Lower lobe of right lung (tissue), 2 donors: ENCODE measurements at regions not wholly inside any gene's neighbourhood (a gene's known extent, or its start where the extent isn't known, plus 50 kb on each side); places are given as distances from the start of the nearest gene placed in this dataset.
A peak's percentile ranks its signal among the peaks of the same experiment; 100 is the strongest.
"Not testable (repeated sequence)": the region's sequence is repeated elsewhere in the genome, so short reads cannot be mapped to it uniquely, and the experiment has no call there.

Source experiments
- ATAC-seq, 2 donors: fragments of 200-7000 bp; cut with Tn5 transposase; one replicate each; pipeline ENCODE4 v1.9.1; 2020 to 2022; ENCODE audit warnings: mild to moderate bottlenecking in 2 of 2, moderate library complexity in 2 of 2
- DNase-seq: peaks from one replicate; pipeline ENCODE4 v3.0.0-alpha.2; 2020
- H3K27ac ChIP-seq: fragments of 200-600 bp; one replicate; pipeline ENCODE4 v1.8.0; 2022
- H3K27me3 ChIP-seq: fragments of 200-600 bp; one replicate; pipeline ENCODE4 v1.8.0; 2022; ENCODE audit warnings: low read depth
- H3K36me3 ChIP-seq: fragments of 200-600 bp; one replicate; pipeline ENCODE4 v1.8.0; 2022; ENCODE audit warnings: mild to moderate bottlenecking
- H3K4me1 ChIP-seq: fragments of 200-600 bp; one replicate; pipeline ENCODE4 v1.8.0; 2022
- H3K4me3 ChIP-seq: fragments of 200-600 bp; one replicate; pipeline ENCODE4 v1.8.0; 2022; ENCODE audit warnings: mild to moderate bottlenecking
- H3K9me3 ChIP-seq: fragments of 200-600 bp; one replicate; pipeline ENCODE4 v1.8.0; 2022
- CTCF ChIP-seq: fragments of 200-600 bp; IDR thresholded peaks from one replicate; pipeline ENCODE4 v1.8.0; 2022; ENCODE audit warnings: antibody characterized with exemption, mild to moderate bottlenecking
- intact Hi-C: fragments of 100-400 bp; cut with DNase I; formaldehyde crosslinking; loops from one replicate; pipeline ENCODE4 v1.11.0; 2022
- donor health status: DM: no; HTN: yes; CAD: no; lungs with severe emphysema.

- intact Hi-C loops, result no loop called here
- no peak for DNase-seq
- H3K4me3 ChIP-seq, result no peak overlapping the region
- H3K27me3 ChIP-seq, result no peaks in the 10 kb centered on the region
- H3K9me3 ChIP-seq, result no peaks in the 10 kb centered on the region
- no peak for TF ChIP-seq CTCF
- H3K27ac ChIP-seq, result no peak overlapping the region
- no peaks in the 10 kb centered on the region for H3K36me3 ChIP-seq
- H3K4me1 ChIP-seq, result peaks cover 10% of the 10 kb centered on the region
- peak; percentile 50 to 52 for ATAC-seq
These were observed 103.8 kb upstream of the ETV6 start for GRCh38 chr12:11545484-11546330.

GRCh38 chr12:11546582-11547270, 102.7 kb upstream of the ETV6 start:
- H3K4me3 ChIP-seq, intact Hi-C loops, H3K36me3 ChIP-seq, ATAC-seq, H3K27ac ChIP-seq, DNase-seq, H3K4me1 ChIP-seq, H3K9me3 ChIP-seq, H3K27me3 ChIP-seq: not testable (repeated sequence)

- intact Hi-C loops, H3K27ac ChIP-seq, H3K4me3 ChIP-seq: not testable (repeated sequence)
These were observed 102.2 kb upstream of the ETV6 start for GRCh38 chr12:11547271-11547646.

GRCh38 chr12:11549119-11549518, 100.4 kb upstream of the ETV6 start:
- Histone ChIP-seq H3K27ac (no peak overlapping the region), H3K27me3 (no peaks in the 10 kb centered on the region), H3K9me3 (no peaks in the 10 kb centered on the region), H3K36me3 (no peaks in the 10 kb centered on the region), H3K4me3 (no peak overlapping the region), H3K4me1 (peaks cover 10% of the 10 kb centered on the region)
- ATAC-seq (no peak), DNase-seq (no peak)
- intact Hi-C loops, result no loop called here
- no peak for TF ChIP-seq CTCF

More at GRCh38 chr12:11547271-11547646, 102.2 kb upstream of the ETV6 start:
- not testable (repeated sequence) for H3K36me3 ChIP-seq, DNase-seq, H3K27me3 ChIP-seq, H3K9me3 ChIP-seq, ATAC-seq, H3K4me1 ChIP-seq

GRCh38 chr12:11553871-11554533, 95.5 kb upstream of the ETV6 start:
- no peaks in the 10 kb centered on the region for H3K36me3 ChIP-seq
- H3K27ac ChIP-seq, result no peak overlapping the region
- intact Hi-C loops, result no loop called here
- no peak overlapping the region for H3K4me3 ChIP-seq
- H3K4me1 ChIP-seq, result no peaks in the 10 kb centered on the region
- ATAC-seq, result peak; percentile 69 to 73
- no peak for DNase-seq
- TF ChIP-seq CTCF, result peak; percentile 56
- H3K9me3 ChIP-seq, result no peaks in the 10 kb centered on the region
- no peaks in the 10 kb centered on the region for H3K27me3 ChIP-seq

GRCh38 chr12:11555195-11555594, 94.3 kb upstream of the ETV6 start:
- ATAC-seq, result no peak
- DNase-seq, result no peak
- no peaks in the 10 kb centered on the region for H3K36me3 ChIP-seq
- intact Hi-C loops, result no loop called here
- H3K4me1 ChIP-seq, result no peaks in the 10 kb centered on the region
- no peaks in the 10 kb centered on the region for H3K27me3 ChIP-seq
- no peaks in the 10 kb centered on the region for H3K9me3 ChIP-seq
- H3K27ac ChIP-seq, result no peak overlapping the region
- TF ChIP-seq CTCF, result no peak
- H3K4me3 ChIP-seq, result no peak overlapping the region
